ENCODE measurements at regions not wholly inside any gene's neighbourhood (a gene's known extent, or its start where the extent isn't known, plus 50 kb on each side); places are given as distances from the start of the nearest gene placed in this dataset.

DNA sequence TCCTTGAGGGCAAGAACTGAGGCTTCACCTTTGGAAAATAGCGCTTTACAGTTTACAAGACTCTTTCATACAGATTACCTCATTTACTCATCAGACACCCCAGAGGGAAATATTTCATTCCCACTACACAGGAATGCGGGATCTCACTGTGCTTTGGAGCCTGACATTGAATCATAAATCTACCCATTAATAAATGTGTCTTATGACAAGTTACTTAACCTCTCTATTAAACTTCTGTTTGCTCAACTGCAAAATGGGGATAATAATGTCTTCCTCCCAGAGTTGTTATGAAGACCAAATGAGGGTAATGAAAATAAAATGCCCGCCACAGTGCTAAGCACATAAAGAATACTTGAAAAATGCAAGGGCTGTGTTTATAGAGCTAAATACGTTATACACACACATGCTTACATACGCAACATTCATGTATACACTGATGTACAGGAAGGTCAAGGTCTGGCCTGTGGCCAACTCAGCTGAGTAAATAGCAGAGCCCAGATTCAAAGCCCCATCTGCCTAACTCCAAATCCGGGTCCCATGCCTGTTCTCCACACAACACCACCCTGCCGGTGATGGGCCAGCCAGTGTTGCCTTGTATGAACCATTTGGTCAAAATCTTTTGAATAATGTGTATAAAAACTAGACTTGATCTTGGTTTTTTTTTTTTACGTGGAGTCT lies 56.6 kb upstream of the CALM2 start:
- Histone ChIP-seq H3K27ac (no peak overlapping the region), H3K36me3 (no peaks in the 10 kb centered on the region), H3K4me3 (no peak overlapping the region), H3K4me1 (peaks cover 0 to 9% (median 0%) of the 10 kb centered on the region in 4 donors), H3K9me3 (no peaks in the 10 kb centered on the region), H3K27me3 (no peaks in the 10 kb centered on the region)
- intact Hi-C loops (cut with DNase I): no loop called here
- DNase-seq: no peak
- WGBS (ENCODE audit: insufficient coverage, low coverage, low lambda C conversion rate, missing lambda C conversion rate): 92% methylated on average over 5 of the region's 8 CpGs
- ATAC-seq: no peak
- TF ChIP-seq, protein P1, sequence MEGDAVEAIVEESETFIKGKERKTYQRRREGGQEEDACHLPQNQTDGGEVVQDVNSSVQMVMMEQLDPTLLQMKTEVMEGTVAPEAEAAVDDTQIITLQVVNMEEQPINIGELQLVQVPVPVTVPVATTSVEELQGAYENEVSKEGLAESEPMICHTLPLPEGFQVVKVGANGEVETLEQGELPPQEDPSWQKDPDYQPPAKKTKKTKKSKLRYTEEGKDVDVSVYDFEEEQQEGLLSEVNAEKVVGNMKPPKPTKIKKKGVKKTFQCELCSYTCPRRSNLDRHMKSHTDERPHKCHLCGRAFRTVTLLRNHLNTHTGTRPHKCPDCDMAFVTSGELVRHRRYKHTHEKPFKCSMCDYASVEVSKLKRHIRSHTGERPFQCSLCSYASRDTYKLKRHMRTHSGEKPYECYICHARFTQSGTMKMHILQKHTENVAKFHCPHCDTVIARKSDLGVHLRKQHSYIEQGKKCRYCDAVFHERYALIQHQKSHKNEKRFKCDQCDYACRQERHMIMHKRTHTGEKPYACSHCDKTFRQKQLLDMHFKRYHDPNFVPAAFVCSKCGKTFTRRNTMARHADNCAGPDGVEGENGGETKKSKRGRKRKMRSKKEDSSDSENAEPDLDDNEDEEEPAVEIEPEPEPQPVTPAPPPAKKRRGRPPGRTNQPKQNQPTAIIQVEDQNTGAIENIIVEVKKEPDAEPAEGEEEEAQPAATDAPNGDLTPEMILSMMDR (IDR thresholded peaks at IDR 0.05): no peak
- TF ChIP-seq POLR2A (IDR thresholded peaks at IDR 0.05): no peak

DNA sequence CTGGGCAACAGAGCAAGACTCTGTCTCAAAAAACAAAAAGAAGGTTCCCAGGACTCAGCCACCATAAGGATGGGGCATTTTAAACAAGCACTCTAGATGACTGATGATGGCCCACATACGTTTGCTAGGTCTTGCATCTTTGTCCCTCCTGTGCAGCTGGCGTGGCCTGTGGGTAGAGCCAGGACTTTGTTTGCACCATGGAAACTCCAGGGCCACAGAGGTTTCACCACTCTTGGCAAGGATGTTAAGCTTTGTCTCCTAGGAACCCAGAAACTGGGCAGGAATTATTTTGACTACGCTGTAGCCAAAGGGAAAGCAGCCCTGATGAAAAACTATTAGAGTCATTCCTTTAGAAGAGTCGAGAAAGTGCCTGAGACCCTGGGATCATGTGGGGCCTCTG lies 54.1 kb upstream of the CALM2 start:
- no peaks in the 10 kb centered on the region for H3K36me3 ChIP-seq
- H3K27me3 ChIP-seq: no peaks in the 10 kb centered on the region
- 24% methylated on average over 4 of the region's 4 CpGs for WGBS (ENCODE audit: insufficient coverage, low coverage, low lambda C conversion rate, missing lambda C conversion rate)
- H3K9me3 ChIP-seq: no peaks in the 10 kb centered on the region
- intact Hi-C loops (cut with DNase I): no loop called here
- no peak overlapping the region for H3K4me3 ChIP-seq
- peaks cover 0 to 26% (median 7%) of the 10 kb centered on the region in 4 donors for H3K4me1 ChIP-seq
- H3K27ac ChIP-seq: peak overlapping the region in 1 of 3 donors; percentile 10
- no peak for TF ChIP-seq POLR2A (IDR thresholded peaks at IDR 0.05)
- TF ChIP-seq, protein P1 (IDR thresholded peaks at IDR 0.05): no peak
- peak; percentile 63 to 86 (median 85) for DNase-seq
- ATAC-seq: peak; percentile 69 to 87 (median 86)

DNA sequence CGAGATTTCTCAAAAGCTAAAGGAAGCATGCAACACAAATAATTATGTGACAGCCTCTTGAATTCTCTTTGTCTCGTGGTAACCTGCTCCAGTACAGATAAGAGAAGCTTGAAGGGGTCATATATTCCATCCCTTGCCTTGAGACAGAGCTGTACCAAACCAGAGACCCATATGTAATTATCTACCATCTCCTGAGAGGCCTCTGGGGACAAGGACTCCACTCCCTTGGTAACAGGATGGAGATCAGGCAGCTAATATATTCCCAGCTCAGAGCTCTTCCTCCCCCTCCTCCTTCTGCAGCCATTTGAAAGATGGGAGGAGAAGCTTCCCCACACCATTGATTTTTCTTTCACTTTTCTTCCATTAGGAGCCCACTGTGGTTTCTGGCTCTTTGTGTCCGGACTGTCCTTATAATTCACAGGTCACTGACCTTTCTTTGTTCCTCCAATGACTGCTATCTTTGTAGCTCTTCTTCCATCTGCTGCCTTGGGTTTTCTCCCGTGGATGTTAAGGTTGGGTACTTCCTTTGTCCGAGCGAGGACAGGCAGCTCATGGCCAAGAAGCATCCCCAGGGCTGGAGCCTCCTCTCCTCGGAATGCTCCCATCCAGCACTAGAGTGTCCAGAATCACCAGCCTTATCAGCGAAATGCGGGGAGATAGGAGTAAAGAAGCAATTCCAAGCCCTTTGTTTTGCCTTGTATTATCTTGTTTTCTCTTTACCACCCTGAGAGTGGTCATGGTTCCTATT lies 51.4 kb upstream of the CALM2 start:
- no peak for TF ChIP-seq POLR2A (IDR thresholded peaks at IDR 0.05)
- TF ChIP-seq, protein P1 (IDR thresholded peaks at IDR 0.05): no peak
- Histone ChIP-seq H3K4me1 (peaks cover 0 to 40% (median 14%) of the 10 kb centered on the region in 4 donors), H3K27ac (no peak overlapping the region), H3K4me3 (no peak overlapping the region), H3K27me3 (no peaks in the 10 kb centered on the region), H3K9me3 (no peaks in the 10 kb centered on the region), H3K36me3 (no peaks in the 10 kb centered on the region)
- WGBS (ENCODE audit: insufficient coverage, low coverage, low lambda C conversion rate, missing lambda C conversion rate): 79% methylated on average over 9 of the region's 9 CpGs
- ATAC-seq (no peak), DNase-seq (no peak)
- intact Hi-C loops (cut with DNase I): no loop called here

DNA sequence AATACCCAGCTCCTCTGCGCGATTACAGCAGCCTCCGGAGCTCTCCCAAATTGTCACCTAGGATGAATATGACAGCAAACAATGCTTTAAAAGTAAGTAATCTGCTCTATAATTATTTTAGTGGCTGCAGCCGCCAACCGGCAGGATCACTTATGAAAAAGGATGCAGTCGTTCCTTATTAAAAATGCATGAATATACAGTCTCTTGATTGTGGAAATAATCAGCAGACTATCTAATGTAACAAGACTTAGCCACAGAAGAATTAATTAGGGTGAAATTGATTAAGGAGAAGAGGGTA lies 50.6 kb upstream of the CALM2 start:
- Histone ChIP-seq H3K36me3 (no peaks in the 10 kb centered on the region), H3K4me1 (peaks cover 0 to 40% (median 14%) of the 10 kb centered on the region in 4 donors), H3K9me3 (no peaks in the 10 kb centered on the region), H3K4me3 (no peak overlapping the region), H3K27ac (no peak overlapping the region), H3K27me3 (no peaks in the 10 kb centered on the region)
- DNase-seq (no peak), ATAC-seq (no peak)
- intact Hi-C loops (cut with DNase I): no loop called here
- 33% methylated on average over 6 of the region's 6 CpGs for WGBS (ENCODE audit: insufficient coverage, low coverage, low lambda C conversion rate, missing lambda C conversion rate)
- TF ChIP-seq, protein P1 (IDR thresholded peaks at IDR 0.05): no peak
- TF ChIP-seq POLR2A (IDR thresholded peaks at IDR 0.05): no peak

Measured in right lobe of liver (tissue), 6 donors.